Brain microvascular endothelial cell (primary cell): ENCODE measurements at regions not wholly inside any gene's neighbourhood (a gene's known extent, or its start where the extent isn't known, plus 50 kb on each side); places are given as distances from the start of the nearest gene placed in this dataset.
"Not testable (repeated sequence)": the region's sequence is repeated elsewhere in the genome, so short reads cannot be mapped to it uniquely, and the experiment has no call there.

Source experiments
- DNase-seq: peaks from one replicate; pipeline ENCODE4 v3.0.0-alpha.2; 2020
- H3K27ac ChIP-seq: fragments of 250-450 bp; sonication (Bioruptor Pico); 2 replicates; pipeline ENCODE4 v1.5.1; 2020; ENCODE audit warnings: mild to moderate bottlenecking, moderate library complexity
- H3K27me3 ChIP-seq: fragments of 250-450 bp; sonication (Bioruptor Pico); replicated peaks from 2 replicates; pipeline ENCODE4 v1.5.1; 2020; ENCODE audit warnings: mild to moderate bottlenecking
- H3K36me3 ChIP-seq: fragments of 250-450 bp; sonication (Bioruptor Pico); replicated peaks from 2 replicates; pipeline ENCODE4 v1.5.1; 2020; ENCODE audit warnings: mild to moderate bottlenecking
- H3K4me3 ChIP-seq: 2 replicates; pipeline ENCODE4 v1.5.1; 2011; ENCODE audit warnings: low read depth, mild to moderate bottlenecking, control low read depth, low read length, moderate library complexity
- in situ Hi-C: cut with HindIII; loops from 2 replicates; pipeline ENCODE4 v1.10.0; 2017; ENCODE audit warnings: low sequenced_read_pairs, low pct_ligation_motif_present
- TF ChIP-seq, protein P1 (sequence below): IDR thresholded peaks from 2 replicates; pipeline ENCODE4 v1.5.1; 2011; ENCODE audit warnings: low read depth, mild to moderate bottlenecking, moderate library complexity, low read length, control low read depth, inconsistent platforms; ENCODE audit errors: missing control alignments

DNA sequence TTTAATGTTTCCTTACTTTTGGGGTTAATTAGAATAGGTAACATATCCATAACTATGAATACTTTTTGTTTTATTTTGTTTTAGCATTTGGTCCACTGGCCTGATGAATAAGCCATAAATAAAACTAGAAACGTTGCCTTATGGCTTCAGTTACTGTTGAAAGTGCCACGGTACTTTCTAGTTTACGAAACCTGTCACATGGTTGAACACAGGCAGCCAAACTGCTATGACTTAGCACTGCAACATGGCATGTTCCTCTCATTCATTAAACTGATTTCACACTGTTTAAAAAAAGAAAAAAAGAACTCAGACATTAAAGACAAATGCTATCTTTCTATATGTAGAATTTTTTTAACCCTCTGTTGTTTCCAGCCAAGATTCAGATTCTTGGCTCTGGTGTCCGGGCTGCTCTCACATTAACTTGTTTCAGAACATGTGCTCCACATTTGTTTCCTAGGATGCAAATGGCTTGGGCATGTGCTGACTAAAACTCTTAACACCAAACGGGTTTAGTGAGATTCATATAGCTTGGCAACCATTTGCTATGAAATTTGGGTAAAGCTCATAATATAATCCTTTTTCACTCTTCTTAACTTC, 323.9 kb upstream of the RND3 start:
- TF ChIP-seq, protein P1, sequence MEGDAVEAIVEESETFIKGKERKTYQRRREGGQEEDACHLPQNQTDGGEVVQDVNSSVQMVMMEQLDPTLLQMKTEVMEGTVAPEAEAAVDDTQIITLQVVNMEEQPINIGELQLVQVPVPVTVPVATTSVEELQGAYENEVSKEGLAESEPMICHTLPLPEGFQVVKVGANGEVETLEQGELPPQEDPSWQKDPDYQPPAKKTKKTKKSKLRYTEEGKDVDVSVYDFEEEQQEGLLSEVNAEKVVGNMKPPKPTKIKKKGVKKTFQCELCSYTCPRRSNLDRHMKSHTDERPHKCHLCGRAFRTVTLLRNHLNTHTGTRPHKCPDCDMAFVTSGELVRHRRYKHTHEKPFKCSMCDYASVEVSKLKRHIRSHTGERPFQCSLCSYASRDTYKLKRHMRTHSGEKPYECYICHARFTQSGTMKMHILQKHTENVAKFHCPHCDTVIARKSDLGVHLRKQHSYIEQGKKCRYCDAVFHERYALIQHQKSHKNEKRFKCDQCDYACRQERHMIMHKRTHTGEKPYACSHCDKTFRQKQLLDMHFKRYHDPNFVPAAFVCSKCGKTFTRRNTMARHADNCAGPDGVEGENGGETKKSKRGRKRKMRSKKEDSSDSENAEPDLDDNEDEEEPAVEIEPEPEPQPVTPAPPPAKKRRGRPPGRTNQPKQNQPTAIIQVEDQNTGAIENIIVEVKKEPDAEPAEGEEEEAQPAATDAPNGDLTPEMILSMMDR = no peak
- no peak for DNase-seq
- Histone ChIP-seq H3K27me3 (no peaks in the 10 kb centered on the region), H3K36me3 (no peaks in the 10 kb centered on the region), H3K27ac (no peak overlapping the region), H3K4me3 (no peak overlapping the region)
- in situ Hi-C loops = no loop called here

- TF ChIP-seq, protein P1 = no peak
- Histone ChIP-seq H3K27me3 (no peaks in the 10 kb centered on the region), H3K36me3 (no peaks in the 10 kb centered on the region), H3K27ac (no peak overlapping the region), H3K4me3 (no peak overlapping the region)
- in situ Hi-C loops = no loop called here
- DNase-seq = no peak
Measured at GRCh38 chr2:150809103-150809502, 321.6 kb upstream of the RND3 start.

- Histone ChIP-seq H3K36me3 (no peaks in the 10 kb centered on the region), H3K4me3 (no peak overlapping the region), H3K27me3 (no peaks in the 10 kb centered on the region), H3K27ac (no peak overlapping the region)
- in situ Hi-C loops = no loop called here
- DNase-seq = peak; percentile 34
- TF ChIP-seq, protein P1 = no peak
Measured at GRCh38 chr2:150806336-150806735, 318.9 kb upstream of the RND3 start.

DNA sequence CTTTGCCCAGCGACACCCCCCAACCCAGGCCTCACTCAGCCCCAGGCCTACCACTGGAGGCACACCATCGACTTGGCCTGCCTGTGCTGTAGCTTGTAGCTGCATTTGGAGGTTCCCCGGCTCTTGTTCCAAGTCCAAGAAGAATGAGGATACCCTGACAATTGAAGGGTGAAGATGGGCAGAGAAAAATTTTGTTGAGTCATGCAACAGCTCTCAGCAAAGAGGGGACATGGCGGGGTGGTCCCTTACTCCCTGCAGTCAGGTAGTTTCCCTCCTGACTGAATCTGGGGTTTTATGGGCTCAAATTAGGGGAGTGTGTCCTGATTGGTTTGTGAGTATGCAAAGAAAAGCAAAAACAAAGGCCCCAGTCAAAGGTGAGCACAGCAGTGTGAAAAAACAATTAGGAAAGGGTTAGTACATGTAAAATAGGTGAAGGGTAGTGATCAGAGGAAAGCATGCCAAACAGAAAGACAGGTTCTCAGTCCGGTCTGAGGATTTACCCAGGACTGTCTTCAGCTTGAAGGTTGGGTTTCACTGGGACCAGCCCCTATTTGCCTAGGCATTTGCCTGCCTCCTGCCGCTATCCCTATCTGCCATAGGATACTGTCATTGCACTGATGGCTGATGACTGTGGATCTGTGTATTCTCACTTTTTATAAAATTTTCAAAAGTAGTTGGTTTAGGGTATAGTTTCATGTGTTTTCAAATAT, 316.4 kb upstream of the RND3 start:
- Histone ChIP-seq H3K27ac (no peak overlapping the region), H3K36me3 (no peaks in the 10 kb centered on the region), H3K27me3 (no peaks in the 10 kb centered on the region), H3K4me3 (no peak overlapping the region)
- TF ChIP-seq, protein P1 = no peak
- DNase-seq = no peak
- in situ Hi-C loops = no loop called here

DNA sequence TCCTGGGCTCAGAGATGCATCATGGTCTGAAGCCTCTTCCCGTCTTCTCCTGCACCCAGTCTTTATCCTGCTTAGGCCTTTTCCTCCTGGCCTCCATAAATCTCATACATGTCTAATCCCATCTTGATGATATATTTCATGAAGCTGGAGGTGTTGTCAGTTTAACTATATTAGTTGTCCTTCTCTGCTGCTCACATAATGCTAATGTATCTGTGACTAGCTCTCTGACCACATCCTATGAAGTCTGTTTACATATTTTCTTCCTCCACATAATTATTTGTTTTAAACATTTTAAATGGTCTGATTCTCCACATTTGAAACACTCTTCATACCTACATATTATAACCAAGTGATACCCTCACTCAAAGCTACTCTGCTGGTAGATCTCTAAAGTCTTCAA, 315.2 kb upstream of the RND3 start:
- in situ Hi-C loops = no loop called here
- Histone ChIP-seq H3K4me3 (no peak overlapping the region), H3K36me3 (no peaks in the 10 kb centered on the region), H3K27ac (no peak overlapping the region), H3K27me3 (no peaks in the 10 kb centered on the region)
- no peak for DNase-seq
- TF ChIP-seq, protein P1 = no peak

GRCh38 chr2:150796236-150796635, 308.8 kb upstream of the RND3 start:
- H3K4me3 ChIP-seq, H3K27ac ChIP-seq, DNase-seq, in situ Hi-C loops, H3K36me3 ChIP-seq, H3K27me3 ChIP-seq: not testable (repeated sequence)
